Loucy (cell line): ENCODE measurements at regions not wholly inside any gene's neighbourhood (a gene's known extent, or its start where the extent isn't known, plus 50 kb on each side); places are given as distances from the start of the nearest gene placed in this dataset.

Experiments used
- EZH2phosphoT487 ChIP-seq: fragments of 200-600 bp; IDR thresholded peaks from 2 replicates; pipeline ENCODE4 v1.6.1; 2018; ENCODE audit warnings: antibody characterized with exemption, mild to moderate bottlenecking, moderate library complexity, borderline replicate concordance
- TF ChIP-seq, protein P1 (sequence below): fragments of 200-600 bp; sonication (generic); conservative IDR thresholded peaks from 2 replicates; pipeline ENCODE4 v1.5.1; 2014; ENCODE audit warnings: mild to moderate bottlenecking, antibody characterized with exemption, low read length

DNA sequence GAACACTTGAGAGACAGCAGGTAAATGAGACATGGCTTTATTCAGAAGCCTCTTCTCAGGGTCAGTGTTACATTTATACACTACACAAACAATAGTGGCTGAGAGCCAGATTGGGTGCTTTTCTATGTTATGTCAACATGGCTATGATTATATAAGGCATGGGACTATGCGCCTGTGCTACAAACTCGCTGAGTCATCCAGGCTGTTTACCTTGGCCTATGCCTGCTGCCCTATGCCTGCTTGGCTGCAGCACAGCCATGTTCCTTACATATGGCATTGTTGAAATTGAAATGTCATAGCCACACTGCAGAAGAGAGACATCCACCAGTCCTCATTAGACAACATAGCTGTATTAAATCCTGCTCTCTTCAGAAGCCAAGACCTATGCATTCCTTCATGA, 236.3 kb upstream of the NWD2 start:
- TF ChIP-seq, protein P1, sequence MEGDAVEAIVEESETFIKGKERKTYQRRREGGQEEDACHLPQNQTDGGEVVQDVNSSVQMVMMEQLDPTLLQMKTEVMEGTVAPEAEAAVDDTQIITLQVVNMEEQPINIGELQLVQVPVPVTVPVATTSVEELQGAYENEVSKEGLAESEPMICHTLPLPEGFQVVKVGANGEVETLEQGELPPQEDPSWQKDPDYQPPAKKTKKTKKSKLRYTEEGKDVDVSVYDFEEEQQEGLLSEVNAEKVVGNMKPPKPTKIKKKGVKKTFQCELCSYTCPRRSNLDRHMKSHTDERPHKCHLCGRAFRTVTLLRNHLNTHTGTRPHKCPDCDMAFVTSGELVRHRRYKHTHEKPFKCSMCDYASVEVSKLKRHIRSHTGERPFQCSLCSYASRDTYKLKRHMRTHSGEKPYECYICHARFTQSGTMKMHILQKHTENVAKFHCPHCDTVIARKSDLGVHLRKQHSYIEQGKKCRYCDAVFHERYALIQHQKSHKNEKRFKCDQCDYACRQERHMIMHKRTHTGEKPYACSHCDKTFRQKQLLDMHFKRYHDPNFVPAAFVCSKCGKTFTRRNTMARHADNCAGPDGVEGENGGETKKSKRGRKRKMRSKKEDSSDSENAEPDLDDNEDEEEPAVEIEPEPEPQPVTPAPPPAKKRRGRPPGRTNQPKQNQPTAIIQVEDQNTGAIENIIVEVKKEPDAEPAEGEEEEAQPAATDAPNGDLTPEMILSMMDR: no peak
- TF ChIP-seq EZH2phosphoT487: no peak
